NOMO-1 treated with DMSO at 0.1 percent for 48 hours (cell line): ENCODE measurements at regions not wholly inside any gene's neighbourhood (a gene's known extent, or its start where the extent isn't known, plus 50 kb on each side); places are given as distances from the start of the nearest gene placed in this dataset.

Experiments
- DNase-seq: peaks from one replicate; lab custom pipeline; 2025; ENCODE audit not compliant: unreplicated experiment; lab: John Stamatoyannopoulos, UW

DNA sequence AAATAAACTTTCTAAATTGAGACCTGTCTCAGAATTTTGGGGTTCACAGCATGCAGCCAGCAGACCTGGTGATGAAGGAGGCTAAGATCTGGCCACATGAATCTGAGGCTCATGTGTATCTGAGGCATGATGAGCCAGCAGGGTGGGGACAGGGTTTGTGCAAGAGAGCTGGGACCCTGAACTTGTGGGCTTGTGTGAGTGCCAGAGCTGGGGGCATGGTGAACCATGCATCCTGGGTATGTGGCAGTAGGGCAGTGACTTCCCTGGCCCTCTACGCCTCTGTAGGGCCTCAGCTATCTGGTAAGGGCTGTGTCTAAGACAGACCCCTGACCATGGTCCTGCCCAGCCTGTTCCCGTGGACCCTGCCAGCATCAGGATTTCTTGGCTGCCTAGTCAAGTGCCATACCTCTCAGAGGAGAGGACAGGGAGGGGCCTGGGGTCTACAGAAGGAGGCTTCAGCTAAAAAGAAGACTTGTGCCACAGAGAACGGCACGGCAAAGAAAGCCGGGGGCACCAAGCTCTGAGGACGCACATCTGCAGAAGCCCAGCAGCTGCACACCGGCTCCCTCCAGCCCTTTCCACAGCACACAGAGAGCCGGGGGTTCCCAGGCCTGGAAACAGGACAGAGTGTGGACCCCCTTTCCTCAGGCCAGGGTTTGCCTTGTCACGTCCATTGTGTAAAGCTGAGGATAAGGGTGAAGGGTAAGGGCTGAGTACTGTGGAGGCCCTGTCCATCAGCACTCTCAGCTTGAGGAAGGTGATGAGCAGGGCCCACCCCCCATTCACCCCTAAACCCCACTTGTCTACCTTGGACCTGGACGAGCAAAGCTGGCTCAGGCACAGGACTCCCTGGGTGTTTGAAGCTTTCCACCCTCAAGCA is 130.1 kb downstream of the MRPL36 start:
- DNase-seq, result no peak

DNA sequence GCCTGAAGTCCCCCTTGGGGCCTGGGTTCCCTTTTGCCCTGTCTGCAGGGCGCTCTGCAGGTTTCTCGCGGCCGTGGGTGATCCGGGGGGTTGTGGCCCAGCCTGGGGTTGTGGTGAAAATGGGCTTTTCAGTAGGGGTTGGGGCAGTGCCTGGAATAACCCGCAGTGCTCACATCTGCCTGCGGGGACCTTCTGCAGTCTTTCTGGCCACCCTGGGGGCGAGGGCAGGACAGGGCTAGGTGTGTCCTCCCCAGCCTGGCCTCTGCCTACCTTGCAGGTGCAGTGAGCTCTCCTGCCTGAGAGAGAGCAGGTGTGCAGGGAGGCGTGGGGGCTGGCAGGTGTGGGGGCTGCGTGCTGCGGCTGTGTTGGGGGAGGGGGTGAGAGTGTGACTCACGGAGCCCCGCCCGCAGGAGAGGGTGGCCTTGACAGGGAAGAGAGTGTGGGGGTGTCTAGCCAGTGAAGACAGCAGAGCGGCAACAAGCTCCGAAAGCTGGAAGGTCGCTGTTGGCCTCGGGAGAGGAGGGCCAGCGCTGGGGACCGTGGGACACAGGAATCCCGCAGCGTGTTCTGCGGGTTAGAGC is 131.4 kb downstream of the MRPL36 start:
- no peak for DNase-seq

DNA sequence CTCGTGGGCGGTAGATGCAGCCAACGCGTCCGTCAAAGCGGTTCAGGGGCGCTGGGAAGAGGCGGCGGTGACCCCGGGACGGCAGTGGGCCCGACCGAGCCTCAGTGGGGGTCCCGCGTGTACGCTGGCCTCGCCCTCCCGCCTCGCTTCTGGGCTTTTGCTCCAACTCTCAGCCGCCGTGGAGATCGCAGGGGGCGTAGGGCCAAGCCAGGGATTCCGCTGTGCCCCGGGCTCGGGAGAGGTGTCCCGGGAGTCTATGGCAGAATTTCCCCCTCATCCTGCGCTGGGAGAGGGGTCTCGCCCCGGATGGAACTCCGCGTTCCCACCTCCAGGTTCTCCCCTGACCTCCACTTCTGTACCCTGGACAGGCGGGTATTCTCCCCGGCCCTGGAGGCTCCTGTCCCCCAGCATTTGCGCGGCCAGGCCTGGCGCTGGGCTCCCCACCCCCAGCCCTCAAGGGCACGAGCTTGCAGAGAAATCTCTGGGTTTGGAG is 131.9 kb downstream of the MRPL36 start:
- DNase-seq, result no peak

DNA sequence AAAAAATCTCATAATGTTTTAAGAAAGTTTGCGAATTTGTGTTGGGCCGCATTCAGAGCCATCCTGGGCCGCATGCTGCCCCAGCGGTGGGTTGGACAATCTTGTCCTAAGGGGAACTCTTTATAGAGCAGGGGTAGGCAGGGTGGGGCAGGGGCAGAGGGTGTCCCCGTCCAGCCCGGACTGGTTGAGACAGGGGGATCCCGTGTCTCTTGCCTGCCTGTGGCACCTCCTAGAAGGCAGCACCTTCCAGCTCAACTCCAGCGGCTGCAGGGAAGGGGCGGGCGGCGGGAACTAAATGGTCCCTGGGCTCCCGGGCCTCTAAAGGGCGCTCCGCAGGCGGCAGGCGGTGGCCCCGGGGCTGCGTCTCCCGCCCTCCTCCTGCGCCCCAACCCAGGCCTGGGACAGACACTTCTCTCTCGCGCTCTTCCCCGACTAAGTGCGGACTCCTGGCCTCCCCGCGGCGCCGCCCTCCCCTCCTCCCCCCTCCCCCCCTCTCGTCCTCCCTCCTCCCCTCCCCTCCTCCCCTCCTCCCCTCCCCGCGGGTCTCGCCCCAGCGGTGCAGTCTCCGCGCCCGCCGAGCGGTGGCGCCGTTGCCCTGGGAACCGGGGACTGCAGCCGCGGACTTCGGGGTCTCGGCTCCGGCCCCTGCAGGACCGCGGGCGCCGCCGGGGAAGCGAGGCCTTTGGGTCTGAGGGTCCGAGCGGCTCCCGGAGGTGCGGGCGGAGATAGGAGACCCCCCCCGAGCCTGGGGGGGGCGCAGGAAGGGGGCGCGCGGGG is 132.6 kb downstream of the MRPL36 start:
- peak; percentile 23 for DNase-seq

DNA sequence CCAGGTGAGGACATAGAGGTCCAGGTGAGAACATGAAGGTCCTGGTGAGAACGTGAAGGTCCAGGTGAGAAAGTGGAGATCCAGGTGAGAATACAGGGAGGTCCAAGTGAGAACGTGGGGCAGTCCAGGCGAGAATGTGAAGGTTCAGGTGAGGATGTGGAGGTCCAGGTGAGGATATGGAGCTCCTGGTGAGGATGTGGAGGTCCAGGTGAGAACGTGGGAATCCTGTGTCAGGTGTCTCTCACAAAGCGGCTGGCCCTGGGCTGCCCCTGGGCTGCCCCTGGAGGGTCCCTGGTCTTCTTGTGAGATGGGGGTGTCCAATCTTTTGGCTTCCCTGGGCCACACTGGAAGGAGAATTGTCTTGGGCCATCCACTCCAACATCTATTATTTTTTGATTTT is 133.4 kb downstream of the MRPL36 start:
- no peak for DNase-seq

DNA sequence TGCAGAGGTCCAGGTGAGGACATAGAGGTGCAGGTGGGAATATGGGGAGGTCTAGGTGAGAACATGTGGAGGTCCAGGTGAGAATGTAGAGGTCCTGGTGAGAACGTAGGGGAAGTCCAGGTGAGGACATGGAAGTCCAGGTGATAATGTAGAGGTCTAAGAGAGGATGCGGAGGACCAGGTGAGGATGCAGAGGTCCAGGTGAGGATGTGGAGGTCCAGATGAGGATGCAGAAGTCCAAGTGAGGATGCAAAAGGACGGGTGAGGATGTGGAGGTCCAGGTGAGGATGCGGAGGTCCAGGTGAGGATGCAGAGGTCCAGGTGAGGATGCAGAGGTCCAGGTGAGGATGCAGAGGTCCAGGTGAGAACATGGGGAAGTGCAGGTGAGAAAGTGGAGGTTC is 133.8 kb downstream of the MRPL36 start:
- DNase-seq, result no peak

DNA sequence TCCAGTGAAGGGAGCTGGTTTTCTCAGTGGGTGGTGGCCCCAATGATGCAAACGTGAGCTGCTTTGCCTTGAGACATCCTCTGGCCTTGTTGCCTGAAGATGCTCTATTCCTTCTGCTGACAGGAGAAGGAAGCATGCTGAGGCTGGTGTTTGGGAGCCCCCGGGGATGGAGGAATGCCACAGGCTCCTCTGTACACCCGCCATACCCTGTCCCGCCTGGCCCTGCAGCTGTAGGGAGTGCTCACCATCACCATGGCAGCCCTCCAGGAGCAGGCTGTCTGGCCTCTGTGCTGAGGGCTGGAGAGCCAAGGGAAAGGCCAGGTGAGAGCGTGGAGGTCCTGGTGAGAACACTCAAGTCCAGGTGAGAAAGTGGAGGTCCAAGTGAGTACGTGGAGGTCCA is 134.4 kb downstream of the MRPL36 start:
- no peak for DNase-seq

DNA sequence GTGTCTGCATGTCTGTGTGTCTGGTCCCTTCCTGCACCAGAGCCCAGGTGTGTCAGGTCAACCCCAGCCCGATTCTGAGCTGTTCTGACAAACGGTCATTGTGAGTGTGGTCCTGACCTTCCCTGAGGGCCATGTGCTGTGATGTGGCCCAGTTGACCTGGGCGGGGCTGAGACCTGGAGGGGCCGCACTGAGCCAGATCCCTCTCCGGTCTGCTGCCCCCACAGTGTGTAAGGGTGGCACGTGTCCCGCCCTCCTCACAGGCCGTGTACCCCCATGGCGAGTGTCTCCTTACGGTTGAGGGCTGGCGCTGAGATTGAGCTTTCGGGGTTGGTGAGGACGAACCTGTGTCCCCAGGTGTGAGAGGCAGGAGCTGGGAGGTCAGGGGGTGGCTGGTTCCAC is 136.5 kb downstream of the MRPL36 start:
- no peak for DNase-seq

DNA sequence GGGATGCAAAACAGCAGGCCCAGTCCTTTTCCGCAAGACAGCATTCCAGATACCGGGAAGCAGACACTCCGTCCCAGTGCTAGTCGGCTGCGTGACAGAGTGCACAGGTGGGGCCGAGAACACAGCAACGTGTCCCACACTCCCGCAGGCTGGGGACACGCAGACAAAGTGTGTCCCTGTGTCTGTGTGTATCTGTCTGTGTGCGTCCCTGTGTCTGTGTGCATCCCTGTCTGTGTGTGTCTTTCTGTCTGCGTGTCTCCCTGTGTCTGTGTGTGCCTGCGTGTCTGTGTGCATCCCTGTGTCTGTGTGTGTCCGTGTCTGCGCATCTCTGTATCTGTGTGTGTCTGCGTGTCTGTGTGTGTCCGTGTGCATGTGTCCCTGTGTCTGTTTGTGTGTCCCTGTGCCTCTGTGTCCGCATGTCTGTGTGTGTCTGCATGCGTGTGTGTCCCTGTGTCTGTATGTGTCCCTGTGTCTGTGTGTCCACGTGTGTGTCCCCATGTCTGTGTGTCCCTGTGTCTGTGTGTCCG is 137.0 kb downstream of the MRPL36 start:
- DNase-seq, result no peak

DNA sequence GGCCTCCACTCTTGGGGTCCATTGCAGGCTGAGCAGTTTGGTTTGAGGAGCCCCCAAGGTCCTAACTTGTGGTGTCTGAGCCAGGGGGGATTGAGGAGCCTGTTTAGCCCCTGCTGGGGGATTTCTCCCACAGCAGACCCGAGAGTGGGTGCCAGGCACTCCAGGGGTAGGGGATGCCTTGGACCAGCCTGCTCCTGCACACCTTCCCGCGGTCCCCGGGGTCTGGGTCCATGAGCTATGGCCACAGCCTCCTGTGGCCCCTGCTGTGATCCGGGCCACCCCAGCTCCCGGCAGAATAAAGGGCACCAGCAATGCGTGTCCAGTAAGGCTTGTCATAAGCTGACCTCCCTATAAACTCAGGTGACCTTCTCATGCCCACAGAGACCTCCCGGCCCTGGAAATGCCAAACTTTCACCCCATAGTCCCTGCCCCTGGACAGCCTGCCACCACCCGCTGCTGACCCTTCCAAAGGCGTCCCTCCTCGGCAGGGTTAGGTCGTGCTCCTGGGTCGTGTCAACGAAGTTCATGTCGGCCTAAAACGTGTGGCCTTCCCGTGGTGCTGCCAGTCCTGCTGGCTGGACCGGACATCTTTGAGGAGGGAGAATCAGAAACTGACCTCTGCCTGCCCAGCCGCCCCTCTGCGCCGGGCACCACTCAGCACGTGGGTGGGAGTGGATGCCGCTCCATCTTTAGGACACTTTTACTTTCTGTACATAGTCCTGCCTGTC is 137.6 kb downstream of the MRPL36 start:
- DNase-seq, result no peak

DNA sequence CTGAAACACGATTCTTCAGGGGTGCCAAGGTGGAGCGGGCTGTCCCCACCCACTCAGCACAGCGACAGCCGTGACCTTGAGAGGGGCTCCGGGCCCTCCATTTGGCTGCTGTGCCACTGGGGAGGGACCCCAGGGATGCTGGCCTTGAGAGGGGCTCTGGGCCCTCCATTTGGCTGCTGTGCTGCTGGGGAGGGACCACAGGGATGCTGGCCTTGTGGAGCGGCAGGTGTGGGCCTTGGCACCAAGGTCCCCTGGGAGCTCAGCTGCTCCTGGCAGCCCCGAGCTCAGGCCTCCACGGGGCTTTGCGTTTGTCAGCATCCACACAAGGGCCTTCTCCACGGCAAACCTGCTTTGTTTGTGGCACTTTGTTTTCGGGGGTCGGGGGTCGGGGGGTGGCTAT is 137.6 kb upstream of the LPCAT1 start:
- no peak for DNase-seq

DNA sequence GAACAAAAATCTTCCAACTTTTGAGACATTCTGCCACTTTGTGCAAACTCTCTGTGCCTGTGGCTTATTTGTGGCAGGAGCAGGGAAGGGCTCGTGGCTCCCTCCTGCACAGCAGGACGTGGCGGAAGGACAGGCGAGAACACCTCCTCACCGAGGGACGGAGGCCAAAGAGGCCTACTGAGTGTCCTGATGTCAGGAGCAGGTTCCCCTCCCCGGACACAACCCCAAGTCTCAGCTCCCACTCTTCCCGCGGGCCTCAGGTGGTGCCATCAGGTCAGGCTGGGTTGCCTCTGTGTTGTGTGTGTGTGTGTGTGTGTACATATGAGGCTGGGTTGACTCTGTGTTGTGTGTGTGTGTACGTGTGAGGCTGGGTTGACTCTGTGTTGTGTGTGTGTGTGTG is 136.8 kb upstream of the LPCAT1 start:
- DNase-seq, result no peak

DNA sequence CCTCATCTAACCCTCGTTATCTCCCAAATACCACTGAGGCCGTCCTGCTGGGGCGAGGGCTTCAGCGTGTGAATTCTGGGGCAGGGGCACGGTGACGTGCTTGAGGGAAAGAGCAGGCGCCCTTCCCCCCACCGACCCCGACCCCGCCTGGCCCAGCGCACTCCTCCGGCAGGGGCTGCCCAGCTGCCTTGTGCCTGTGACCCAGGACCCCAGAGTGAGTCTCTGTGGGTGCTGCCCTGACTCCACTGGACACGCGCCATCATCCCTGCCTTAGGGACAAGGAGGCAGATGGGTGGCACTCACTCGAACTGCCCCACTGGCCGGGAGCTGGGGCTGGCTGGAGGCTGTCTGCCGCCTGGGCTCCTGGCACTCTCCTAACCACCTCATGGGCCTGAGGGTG is 136.2 kb upstream of the LPCAT1 start:
- no peak for DNase-seq

DNA sequence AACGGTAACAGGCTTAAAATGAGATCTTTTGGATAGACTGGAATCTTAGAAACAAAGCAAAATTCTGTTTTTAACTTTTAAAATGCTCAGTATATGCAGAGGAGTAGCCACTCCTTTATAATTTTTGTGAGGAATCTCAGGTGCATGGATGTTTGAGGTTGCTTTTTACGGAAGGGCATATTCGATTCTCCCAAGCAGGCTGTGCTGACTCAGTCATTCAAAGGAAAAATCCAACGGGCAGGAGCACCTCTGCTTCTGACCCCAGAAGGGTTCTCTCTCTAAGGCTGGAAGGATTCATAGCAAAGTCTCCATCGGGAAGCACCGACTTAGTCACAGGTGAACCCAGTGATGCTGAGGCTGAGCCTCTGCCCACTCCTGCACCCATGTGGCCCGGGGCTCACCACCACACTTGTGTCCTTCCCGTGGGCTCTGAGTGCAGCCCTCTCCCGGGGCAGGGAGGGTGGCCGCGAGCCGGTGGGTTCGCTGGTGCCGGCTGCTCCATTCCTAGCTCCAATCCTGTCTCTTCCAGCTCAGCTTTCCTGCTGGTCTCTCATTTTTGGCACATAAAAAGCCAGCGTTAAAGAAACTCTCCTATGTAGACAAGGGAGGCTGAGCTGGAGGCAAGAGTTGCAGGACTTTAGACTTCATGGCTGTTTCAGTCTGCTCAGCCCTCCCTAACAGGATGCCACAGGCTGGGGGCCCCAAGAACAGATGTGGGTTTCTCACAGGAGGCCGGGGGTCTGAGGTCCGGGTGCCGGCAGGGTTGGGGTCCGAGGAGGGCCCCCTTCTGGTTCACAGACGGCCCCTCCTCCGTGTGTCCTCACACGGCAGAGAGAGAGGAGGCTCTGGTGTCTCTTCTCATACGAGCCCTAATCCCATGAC is 135.6 kb upstream of the LPCAT1 start:
- no peak for DNase-seq

DNA sequence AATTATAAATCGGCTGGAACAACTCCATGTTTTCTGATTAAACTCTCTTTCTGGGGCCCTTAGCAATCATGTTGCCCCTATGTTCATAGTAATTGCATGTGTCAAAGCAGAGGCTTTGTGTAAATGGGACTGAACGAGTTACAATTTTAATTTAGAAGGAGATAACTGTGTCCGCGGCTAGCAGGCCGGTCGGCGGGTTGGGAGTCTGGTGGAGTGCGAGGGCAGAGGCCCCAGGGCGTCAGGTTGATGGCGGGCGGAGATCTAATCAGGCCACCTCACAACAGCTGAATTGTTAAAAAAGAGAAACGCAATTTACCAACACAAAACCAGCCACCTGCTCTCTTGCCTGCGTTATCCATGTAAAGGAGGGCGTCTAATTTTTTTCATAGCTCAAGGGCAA is 134.9 kb upstream of the LPCAT1 start:
- DNase-seq, result no peak

DNA sequence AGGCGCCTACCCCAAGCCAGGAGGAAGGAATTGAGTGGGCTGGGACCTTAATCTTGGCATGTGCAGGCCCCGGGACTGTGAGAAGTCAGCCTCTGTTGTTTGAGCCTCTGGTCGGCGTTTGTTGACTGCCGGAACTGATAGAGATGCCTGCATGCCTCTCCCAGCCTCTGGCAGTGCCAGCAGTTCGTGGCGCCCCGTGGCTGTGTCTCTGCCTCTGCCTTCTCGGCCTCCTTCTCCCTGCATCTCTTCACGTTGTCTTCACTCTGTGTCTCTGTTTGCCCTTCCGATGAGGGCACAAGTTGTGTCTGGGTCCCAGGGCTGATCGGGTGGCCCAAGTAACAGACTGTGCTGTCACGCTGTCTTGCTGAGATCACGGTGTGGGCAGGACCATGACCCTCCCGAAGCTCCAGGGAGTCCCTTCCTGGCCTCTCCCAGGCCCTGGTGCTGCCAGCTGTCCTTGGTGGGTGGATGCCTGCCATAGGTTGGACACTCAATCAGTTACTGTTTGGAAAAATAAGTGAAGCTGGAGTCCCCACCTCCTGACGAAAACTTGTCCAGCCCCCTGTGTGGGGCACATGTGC is 133.5 kb upstream of the LPCAT1 start:
- DNase-seq, result no peak

DNA sequence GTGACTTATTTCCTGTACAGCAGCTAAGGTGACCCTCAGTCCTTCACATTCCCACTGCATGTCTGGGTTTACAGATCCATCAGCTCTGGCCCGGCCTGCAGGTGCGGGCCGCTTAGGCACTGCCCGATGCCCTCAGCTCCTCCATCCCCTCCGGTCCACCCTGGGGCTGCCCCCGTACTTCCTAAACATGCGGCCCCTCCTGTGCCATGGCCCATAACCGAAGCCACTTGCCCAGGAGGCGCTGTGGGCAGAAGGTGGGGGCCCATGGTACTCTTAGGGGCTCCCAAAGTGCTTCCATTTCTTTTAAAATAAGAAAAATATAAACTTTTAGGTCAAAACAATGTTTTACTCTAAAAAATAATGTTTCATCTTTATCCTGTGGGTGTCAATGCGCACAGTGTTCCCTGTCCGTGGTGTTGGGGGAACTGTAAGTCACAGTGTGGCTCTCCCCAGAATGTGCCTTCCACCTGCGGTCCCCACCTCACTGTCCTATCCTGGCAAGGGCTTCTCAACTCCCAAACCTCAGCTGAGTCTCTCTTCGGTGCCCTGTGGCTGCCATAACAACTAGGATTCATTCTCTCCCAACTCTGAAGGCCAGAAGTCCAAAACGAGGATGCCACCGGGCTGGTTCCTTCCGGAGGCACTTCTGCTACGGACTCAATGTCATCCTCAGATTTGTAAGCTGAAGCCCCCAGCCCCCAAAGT is 132.7 kb upstream of the LPCAT1 start:
- no peak for DNase-seq

DNA sequence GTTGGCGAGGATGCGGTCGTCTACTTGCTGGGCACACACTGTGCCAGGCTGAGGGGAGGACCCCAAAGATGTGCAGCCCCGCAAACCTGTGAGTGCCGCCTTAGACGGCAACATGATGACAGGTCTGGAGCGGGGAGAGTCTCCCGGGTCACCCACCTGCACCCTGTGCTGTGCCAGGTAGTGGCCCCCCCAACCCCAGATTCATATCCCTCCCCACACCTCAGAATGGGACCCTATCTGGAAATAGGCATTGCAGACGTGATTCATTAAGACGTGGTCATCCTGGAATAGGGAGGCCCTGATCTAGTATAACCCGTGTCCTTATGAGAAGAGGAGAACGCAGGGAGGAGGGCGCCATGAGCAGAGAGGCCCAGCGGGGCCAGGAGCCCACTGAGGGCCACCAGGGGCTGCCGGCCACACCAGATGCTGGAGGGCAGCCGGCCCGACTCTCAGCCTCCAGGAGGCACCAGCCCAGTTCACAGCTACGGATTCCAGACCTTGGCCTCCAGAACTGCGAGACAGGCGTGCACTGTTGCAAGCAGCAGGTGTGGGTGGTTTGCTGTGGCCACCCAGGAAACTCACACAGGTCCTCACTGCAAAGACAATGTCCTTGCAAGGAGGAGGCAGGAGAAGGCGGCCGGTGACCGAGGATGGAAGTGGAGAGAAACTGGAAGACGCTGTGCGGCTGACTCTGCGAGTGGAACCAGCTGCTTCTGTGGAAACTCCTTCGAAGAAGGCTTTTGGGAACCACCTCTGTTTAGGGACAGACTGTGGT is 131.9 kb upstream of the LPCAT1 start:
- no peak for DNase-seq
